ENCODE measurements at regions not wholly inside any gene's neighbourhood (a gene's known extent, or its start where the extent isn't known, plus 50 kb on each side); places are given as distances from the start of the nearest gene placed in this dataset.

GRCh38 chr3:127037971-127038446, 55.1 kb downstream of the PLXNA1 start:
- Mint-ChIP-seq H3K4me3 (no peak overlapping the region), H3K9me3 (ENCODE audit: insufficient read depth) (no peaks in the 10 kb centered on the region), H3K27ac (no peak overlapping the region), H3K4me1 (no peaks in the 10 kb centered on the region), H3K27me3 (no peaks in the 10 kb centered on the region)
- WGBS (ENCODE audit: insufficient coverage): 61% methylated on average over 10 of the region's 10 CpGs
- no peak overlapping the region for H3K4me2 ChIP-seq (replicated peaks; ENCODE audit: low read depth, low read length, poor library complexity, severe bottlenecking)
- TF ChIP-seq EZH2 (IDR thresholded peaks at IDR 0.05; ENCODE audit: borderline replicate concordance, insufficient read depth, low read depth, low read length, poor library complexity, severe bottlenecking): no peak
- H3K27me3 ChIP-seq (replicated peaks in 1 of 4; ENCODE audit: control extremely low read depth in 1 of 4, control insufficient read depth in 3 of 4, insufficient read depth in 4 of 4, low read length in 3 of 4): no peaks in the 10 kb centered on the region
- H3K36me3 ChIP-seq (replicated peaks in 1 of 2; ENCODE audit: control extremely low read depth in 1 of 2, control insufficient read depth in 1 of 2, extremely low read depth in 1 of 2, insufficient read depth in 2 of 2, low read length in 1 of 2): no peaks in the 10 kb centered on the region
- no peak overlapping the region for H3K9ac ChIP-seq (ENCODE audit: low read length)
- H2AFZ ChIP-seq (ENCODE audit: insufficient read depth, low read depth, low read length, poor library complexity, severe bottlenecking): no peak overlapping the region
- intact Hi-C loops (cut with micrococcal nuclease): no loop called here
- no peaks in the 10 kb centered on the region for H3K79me2 ChIP-seq (ENCODE audit: control insufficient read depth, insufficient read depth, low read length)
- H3K4me3 ChIP-seq (ENCODE audit: control extremely low read depth in 1 of 5, extremely low read depth in 1 of 5, insufficient read depth in 1 of 5, low read depth in 2 of 5, low read length in 4 of 5): no peak overlapping the region
- CTCF ChIA-PET: no interaction called here
- no peak for DNase-seq
- no peaks in the 10 kb centered on the region for H3K4me1 ChIP-seq (ENCODE audit: control insufficient read depth in 2 of 2, insufficient read depth in 2 of 2, low read length in 2 of 2)
- H4K20me1 ChIP-seq (ENCODE audit: control insufficient read depth, insufficient read depth, low read length, poor library complexity, severe bottlenecking): no peaks in the 10 kb centered on the region
- POLR2A ChIA-PET: interaction anchor here (0.7 kb wide), 1 partner anchor 92 kb away, joined by 4 read pairs; no protein-coding TSS in a partner anchor
- no peak overlapping the region for H3K27ac ChIP-seq (ENCODE audit: low read length in 2 of 2)
- no peaks in the 10 kb centered on the region for H3K9me3 ChIP-seq (ENCODE audit: control extremely low read depth in 1 of 3, control insufficient read depth in 2 of 3, insufficient read depth in 1 of 3, low read length in 2 of 3)
- ATAC-seq (ENCODE audit: low read depth): no peak

GRCh38 chr3:127038466-127038865, 55.6 kb downstream of the PLXNA1 start:
- Mint-ChIP-seq H3K9me3 (ENCODE audit: insufficient read depth) (no peaks in the 10 kb centered on the region), H3K4me1 (no peaks in the 10 kb centered on the region), H3K27me3 (no peaks in the 10 kb centered on the region), H3K4me3 (no peak overlapping the region), H3K27ac (no peak overlapping the region)
- Histone ChIP-seq H3K4me1 (ENCODE audit: control insufficient read depth in 2 of 2, insufficient read depth in 2 of 2, low read length in 2 of 2) (no peaks in the 10 kb centered on the region), H2AFZ (ENCODE audit: insufficient read depth, low read depth, low read length, poor library complexity, severe bottlenecking) (no peak overlapping the region), H3K4me2 (replicated peaks; ENCODE audit: low read depth, low read length, poor library complexity, severe bottlenecking) (no peak overlapping the region), H3K9me3 (ENCODE audit: control extremely low read depth in 1 of 3, control insufficient read depth in 2 of 3, insufficient read depth in 1 of 3, low read length in 2 of 3) (no peaks in the 10 kb centered on the region), H3K27ac (ENCODE audit: low read length in 2 of 2) (no peak overlapping the region), H3K4me3 (ENCODE audit: control extremely low read depth in 1 of 5, extremely low read depth in 1 of 5, insufficient read depth in 1 of 5, low read depth in 2 of 5, low read length in 4 of 5) (no peak overlapping the region), H4K20me1 (ENCODE audit: control insufficient read depth, insufficient read depth, low read length, poor library complexity, severe bottlenecking) (no peaks in the 10 kb centered on the region), H3K79me2 (ENCODE audit: control insufficient read depth, insufficient read depth, low read length) (no peaks in the 10 kb centered on the region), H3K9ac (ENCODE audit: low read length) (no peak overlapping the region), H3K36me3 (replicated peaks in 1 of 2; ENCODE audit: control extremely low read depth in 1 of 2, control insufficient read depth in 1 of 2, extremely low read depth in 1 of 2, insufficient read depth in 2 of 2, low read length in 1 of 2) (no peaks in the 10 kb centered on the region), H3K27me3 (replicated peaks in 1 of 4; ENCODE audit: control extremely low read depth in 1 of 4, control insufficient read depth in 3 of 4, insufficient read depth in 4 of 4, low read length in 3 of 4) (no peaks in the 10 kb centered on the region)
- DNase-seq (no peak), ATAC-seq (ENCODE audit: low read depth) (no peak)
- ChIA-PET POLR2A (interaction anchor here (0.7 kb wide), 1 partner anchor 92 kb away, joined by 4 read pairs; no protein-coding TSS in a partner anchor), CTCF (no interaction called here)
- WGBS (ENCODE audit: insufficient coverage): 90% methylated on average over 14 of the region's 14 CpGs
- TF ChIP-seq CTCF (IDR thresholded peaks at IDR 0.05) (no peak), EZH2 (IDR thresholded peaks at IDR 0.05; ENCODE audit: borderline replicate concordance, insufficient read depth, low read depth, low read length, poor library complexity, severe bottlenecking) (no peak)
- intact Hi-C loops (cut with micrococcal nuclease): no loop called here
